ENCODE measurements at regions not wholly inside any gene's neighbourhood (a gene's known extent, or its start where the extent isn't known, plus 50 kb on each side); places are given as distances from the start of the nearest gene placed in this dataset.

DNA sequence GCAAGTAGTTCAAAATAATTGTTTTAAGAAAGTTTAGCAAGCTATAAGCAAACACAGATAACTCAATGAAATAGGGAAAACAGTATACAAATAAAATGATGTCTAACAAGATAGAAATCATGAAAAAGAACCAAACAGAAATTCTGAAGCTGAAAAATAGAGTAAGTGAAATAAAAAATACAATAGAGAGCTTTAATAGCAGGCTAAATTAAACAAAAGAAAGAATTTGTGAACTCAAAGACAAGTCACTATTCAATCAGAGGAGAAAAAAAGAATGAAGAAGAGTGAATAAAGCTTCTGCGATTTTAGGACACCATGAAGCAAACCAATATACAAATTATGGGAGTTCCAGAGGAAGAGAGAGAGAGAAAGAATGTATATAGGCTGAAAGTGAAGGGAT is 576.8 kb downstream of the STK39 start:
- TF ChIP-seq CTCF (IDR thresholded peaks at IDR 0.05) (no peak), POLR2A (IDR thresholded peaks at IDR 0.05) (no peak)

Measured in lower leg skin (tissue), 3 donors.